Testis (tissue), 2 donors: ENCODE measurements at regions not wholly inside any gene's neighbourhood (a gene's known extent, or its start where the extent isn't known, plus 50 kb on each side); places are given as distances from the start of the nearest gene placed in this dataset.

Experiments
- CTCF ChIP-seq, 3 experiments: fragments of 450-650 bp in 2 of 3; fragments of 200-600 bp in 1 of 3; sonication (generic) in 1 of 3; IDR thresholded peaks; one replicate each; pipeline ENCODE4 v1.5.1; 2016 to 2019; ENCODE audit warnings: antibody characterized with exemption in 3 of 3, mild to moderate bottlenecking in 2 of 3, moderate library complexity in 1 of 3
- POLR2A ChIP-seq: fragments of 450-650 bp; IDR thresholded peaks from one replicate; pipeline ENCODE4 v1.6.1; 2017; ENCODE audit warnings: antibody characterized with exemption, mild to moderate bottlenecking, moderate library complexity

- no peak for TF ChIP-seq CTCF (IDR thresholded peaks at IDR 0.05)
- TF ChIP-seq POLR2A: no peak
These were observed 1350.2 kb upstream of the RAG2 start for GRCh38 chr11:37948258-37948657.
